ENCODE measurements at regions not wholly inside any gene's neighbourhood (a gene's known extent, or its start where the extent isn't known, plus 50 kb on each side); places are given as distances from the start of the nearest gene placed in this dataset.
A peak's percentile ranks its signal among the peaks of the same experiment; 100 is the strongest.

- Histone ChIP-seq H3K27me3 (peaks cover 4% of the 10 kb centered on the region), H3K27ac (no peak overlapping the region), H3K4me1 (replicated peaks in 1 of 2) (no peaks in the 10 kb centered on the region), H3K4me3 (no peak overlapping the region), H3K36me3 (replicated peaks in 1 of 2) (no peaks in the 10 kb centered on the region), H3K9me3 (replicated peaks in 1 of 3) (peaks cover 0 to 12% (median 11%) of the 10 kb centered on the region in 3 donors)
- no peak for DNase-seq
- intact Hi-C loops (cut with DNase I) = no loop called here
- WGBS, 4 donors = 65 to 82% (median 75%) methylated on average over 2 of the region's 2 CpGs
- no peak for TF ChIP-seq POLR2A (IDR thresholded peaks at IDR 0.05)
- TF ChIP-seq, protein P1, sequence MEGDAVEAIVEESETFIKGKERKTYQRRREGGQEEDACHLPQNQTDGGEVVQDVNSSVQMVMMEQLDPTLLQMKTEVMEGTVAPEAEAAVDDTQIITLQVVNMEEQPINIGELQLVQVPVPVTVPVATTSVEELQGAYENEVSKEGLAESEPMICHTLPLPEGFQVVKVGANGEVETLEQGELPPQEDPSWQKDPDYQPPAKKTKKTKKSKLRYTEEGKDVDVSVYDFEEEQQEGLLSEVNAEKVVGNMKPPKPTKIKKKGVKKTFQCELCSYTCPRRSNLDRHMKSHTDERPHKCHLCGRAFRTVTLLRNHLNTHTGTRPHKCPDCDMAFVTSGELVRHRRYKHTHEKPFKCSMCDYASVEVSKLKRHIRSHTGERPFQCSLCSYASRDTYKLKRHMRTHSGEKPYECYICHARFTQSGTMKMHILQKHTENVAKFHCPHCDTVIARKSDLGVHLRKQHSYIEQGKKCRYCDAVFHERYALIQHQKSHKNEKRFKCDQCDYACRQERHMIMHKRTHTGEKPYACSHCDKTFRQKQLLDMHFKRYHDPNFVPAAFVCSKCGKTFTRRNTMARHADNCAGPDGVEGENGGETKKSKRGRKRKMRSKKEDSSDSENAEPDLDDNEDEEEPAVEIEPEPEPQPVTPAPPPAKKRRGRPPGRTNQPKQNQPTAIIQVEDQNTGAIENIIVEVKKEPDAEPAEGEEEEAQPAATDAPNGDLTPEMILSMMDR (IDR thresholded peaks at IDR 0.05) = no peak
These were observed 393.9 kb downstream of the RPS24 start for GRCh38 chr10:78427497-78428031.

DNA sequence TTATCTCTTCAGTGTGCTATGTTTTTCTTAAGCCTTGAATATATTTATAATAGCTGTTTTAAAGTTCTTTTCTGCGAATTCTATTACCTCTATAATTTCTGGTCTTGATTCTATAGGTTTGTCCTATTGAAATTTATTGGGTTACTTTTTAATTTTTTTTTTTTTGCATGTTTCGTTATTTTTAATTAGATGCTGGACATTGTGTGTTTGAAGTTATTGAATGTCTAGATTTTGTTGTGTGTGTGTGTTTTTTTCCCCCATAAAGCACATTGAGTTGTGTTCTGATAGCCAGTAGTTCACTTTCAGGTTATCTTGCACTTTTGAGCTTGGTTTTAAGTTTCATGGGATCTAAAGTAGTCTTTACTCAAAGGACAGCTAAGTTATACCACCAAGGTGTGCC lies 394.9 kb downstream of the RPS24 start:
- Histone ChIP-seq H3K4me3 (no peak overlapping the region), H3K4me1 (replicated peaks in 1 of 2) (no peaks in the 10 kb centered on the region), H3K27ac (no peak overlapping the region), H3K27me3 (peaks cover 4% of the 10 kb centered on the region), H3K9me3 (replicated peaks in 1 of 3) (peaks cover 0 to 12% (median 11%) of the 10 kb centered on the region in 3 donors), H3K36me3 (replicated peaks in 1 of 2) (no peaks in the 10 kb centered on the region)
- no peak for DNase-seq
- TF ChIP-seq POLR2A (IDR thresholded peaks at IDR 0.05) = no peak
- TF ChIP-seq, protein P1 (IDR thresholded peaks at IDR 0.05) = no peak
- 74 to 88% (median 82%) methylated on average over 2 of the region's 2 CpGs for WGBS, 4 donors
- intact Hi-C loops (cut with DNase I) = no loop called here

- H3K4me1 ChIP-seq (replicated peaks in 1 of 2) = no peaks in the 10 kb centered on the region
These were observed 396.3 kb downstream of the RPS24 start for GRCh38 chr10:78429984-78430383.

GRCh38 chr10:78432583-78432982 lies 398.9 kb downstream of the RPS24 start:
- H3K36me3 ChIP-seq (replicated peaks in 1 of 2) = no peaks in the 10 kb centered on the region
- H3K4me1 ChIP-seq (replicated peaks in 1 of 2) = no peaks in the 10 kb centered on the region
- WGBS, 4 donors = 78 to 89% (median 80%) methylated on average over 2 of the region's 2 CpGs
- DNase-seq = peak in 2 of 7 donors; percentile 10 to 54
- H3K9me3 ChIP-seq (replicated peaks in 1 of 3) = no peaks in the 10 kb centered on the region
- intact Hi-C loops (cut with DNase I) = no loop called here
- H3K27ac ChIP-seq = peak overlapping the region in 1 of 5 donors; percentile 13
- no peak overlapping the region for H3K4me3 ChIP-seq
- peaks cover 4% of the 10 kb centered on the region for H3K27me3 ChIP-seq
- TF ChIP-seq POLR2A (IDR thresholded peaks at IDR 0.05) = no peak
- TF ChIP-seq, protein P1 (IDR thresholded peaks at IDR 0.05) = no peak

More at GRCh38 chr10:78429984-78430383, 396.3 kb downstream of the RPS24 start:
- intact Hi-C loops (cut with DNase I) = no loop called here
- H3K9me3 ChIP-seq (replicated peaks in 1 of 3) = peaks cover 0 to 11% (median 10%) of the 10 kb centered on the region in 3 donors
- no peak overlapping the region for H3K4me3 ChIP-seq
- peak in 1 of 7 donors; percentile 2 for DNase-seq
- no peak overlapping the region for H3K27ac ChIP-seq
- TF ChIP-seq, protein P1 (IDR thresholded peaks at IDR 0.05) = no peak
- no peak for TF ChIP-seq POLR2A (IDR thresholded peaks at IDR 0.05)
- no peaks in the 10 kb centered on the region for H3K36me3 ChIP-seq (replicated peaks in 1 of 2)
- peaks cover 4% of the 10 kb centered on the region for H3K27me3 ChIP-seq
- 70 to 87% (median 75%) methylated on average over 3 of the region's 3 CpGs for WGBS, 4 donors
